MCF 10A (cell line): ENCODE measurements at regions not wholly inside any gene's neighbourhood (a gene's known extent, or its start where the extent isn't known, plus 50 kb on each side); places are given as distances from the start of the nearest gene placed in this dataset.

Experiments
- BruUV-seq: library from RNA; stranded (reverse); fragments of 400-500 nt; replicated peaks from 2 replicates; lab custom pipeline; 2021; lab: Mats Ljungman, UMichigan
- CTCF ChIA-PET: fragments of 300-600 bp; sonication (Branson Sonifier 250); formaldehyde crosslinking; extraction: SDS; loops from one replicate; lab custom pipeline; 2021; ENCODE audit warnings: antibody characterized with exemption, inconsistent platforms; lab: Yijun Ruan, JAX
- POLR2A ChIA-PET: fragments of 300-600, 350-650 bp; sonication (Branson Sonifier 250); formaldehyde crosslinking; extraction: SDS; loops from one replicate; lab custom pipeline; 2020; ENCODE audit warnings: antibody characterized with exemption, inconsistent platforms; lab: Yijun Ruan, JAX
- DNase-seq: peaks from one replicate; pipeline ENCODE4 v3.0.0-alpha.2; 2018; ENCODE audit not compliant: unreplicated experiment
- H3K27ac Mint-ChIP-seq: one replicate; pipeline ENCODE4 v1.8.0; 2022; ENCODE audit warnings: mild to moderate bottlenecking, low read depth, mixed read lengths; ENCODE audit not compliant: unreplicated experiment
- H3K27me3 Mint-ChIP-seq: one replicate; pipeline ENCODE4 v1.8.0; 2022; ENCODE audit warnings: mixed read lengths; ENCODE audit not compliant: insufficient read depth, unreplicated experiment
- H3K36me3 Mint-ChIP-seq: one replicate; pipeline ENCODE4 v1.8.0; 2022; ENCODE audit warnings: mild to moderate bottlenecking, moderate library complexity, mixed read lengths; ENCODE audit not compliant: insufficient read depth, unreplicated experiment
- H3K4me1 Mint-ChIP-seq: one replicate; pipeline ENCODE4 v1.8.0; 2022; ENCODE audit warnings: mixed read lengths; ENCODE audit not compliant: insufficient read depth, unreplicated experiment
- H3K4me3 Mint-ChIP-seq: one replicate; pipeline ENCODE4 v1.8.0; 2022; ENCODE audit warnings: mild to moderate bottlenecking, moderate library complexity, mixed read lengths; ENCODE audit not compliant: unreplicated experiment
- H3K9me3 Mint-ChIP-seq: one replicate; pipeline ENCODE4 v1.8.0; 2022; ENCODE audit warnings: mixed read lengths; ENCODE audit not compliant: unreplicated experiment
- CTCF ChIP-seq: fragments of 200-600 bp; IDR thresholded peaks from one replicate; pipeline ENCODE4 v1.8.0; 2022; ENCODE audit warnings: antibody characterized with exemption, mild to moderate bottlenecking; ENCODE audit not compliant: unreplicated experiment
- intact Hi-C: fragments of 100-400 bp; cut with micrococcal nuclease; formaldehyde crosslinking; loops from 2 replicates; pipeline ENCODE4 v1.14.1; 2022

- no TSS peak for BruUV-seq
- TF ChIP-seq CTCF = no peak
- intact Hi-C loops = no loop called here
- Mint-ChIP-seq H3K4me3 (no peak overlapping the region), H3K27ac (peak overlapping the region; percentile 95), H3K4me1 (peaks cover 29% of the 10 kb centered on the region), H3K27me3 (no peaks in the 10 kb centered on the region), H3K9me3 (no peaks in the 10 kb centered on the region), H3K36me3 (no peaks in the 10 kb centered on the region)
- no peak for DNase-seq
- POLR2A ChIA-PET = interaction anchor here (0.9 to 6.0 kb wide), 17 partner anchors 13 to 119 kb away, joined by 3 to 96 read pairs (median 7); no protein-coding TSS in a partner anchor
- CTCF ChIA-PET = interaction anchor here (0.6 to 2.1 kb wide), 6 partner anchors 10 to 116 kb away, joined by 3 to 11 read pairs (median 4); no protein-coding TSS in a partner anchor
Measured at GRCh38 chr15:83364501-83364900, 80.0 kb upstream of the BNC1 start.

GRCh38 chr15:83365370-83365938 lies 81.0 kb upstream of the BNC1 start:
- H3K4me1 Mint-ChIP-seq = peaks cover 29% of the 10 kb centered on the region
- CTCF ChIA-PET = interaction anchor here (0.7 to 2.1 kb wide), 6 partner anchors 9 to 76 kb away, joined by 3 to 11 read pairs (median 4); no protein-coding TSS in a partner anchor
- intact Hi-C loops = loop anchor here (1.0 kb wide), 1 partner anchor 80 kb away; no protein-coding TSS in a partner anchor

GRCh38 chr15:83372434-83372891 lies 74.7 kb upstream of the SH3GL3 start:
- H3K9me3 Mint-ChIP-seq = no peaks in the 10 kb centered on the region
- no peaks in the 10 kb centered on the region for H3K27me3 Mint-ChIP-seq
- no TSS peak for BruUV-seq
- TF ChIP-seq CTCF = no peak
- no peaks in the 10 kb centered on the region for H3K36me3 Mint-ChIP-seq
- peaks cover 23% of the 10 kb centered on the region for H3K4me1 Mint-ChIP-seq
- peak; percentile 24 for DNase-seq
- no peak overlapping the region for H3K27ac Mint-ChIP-seq
- ChIA-PET CTCF (interaction anchor here (1.0 to 4.2 kb wide), 5 partner anchors 8 to 125 kb away, joined by 3 to 21 read pairs (median 3); no protein-coding TSS in a partner anchor), POLR2A (interaction anchor here (0.6 to 3.3 kb wide), 6 partner anchors 8 to 176 kb away, joined by 4 to 18 read pairs (median 6); no protein-coding TSS in a partner anchor)
- intact Hi-C loops = no loop called here
- H3K4me3 Mint-ChIP-seq = no peak overlapping the region

More at GRCh38 chr15:83365370-83365938, 81.0 kb upstream of the BNC1 start:
- no TSS peak for BruUV-seq
- TF ChIP-seq CTCF = no peak
- DNase-seq = peak; percentile 72
- Mint-ChIP-seq H3K9me3 (no peaks in the 10 kb centered on the region), H3K27me3 (no peaks in the 10 kb centered on the region), H3K36me3 (no peaks in the 10 kb centered on the region), H3K27ac (peak overlapping the region; percentile 95), H3K4me3 (peak overlapping the region; percentile 74)
- POLR2A ChIA-PET = interaction anchor here (0.6 to 6.0 kb wide), 24 partner anchors 8 to 355 kb away, joined by 3 to 96 read pairs (median 5); partner anchors contain the start of gene BNC1

- BruUV-seq = TSS peak; percentile 76
- peak; percentile 83 for DNase-seq
- intact Hi-C loops = loop anchor here (2.0 kb wide), 1 partner anchor 96 kb away; no protein-coding TSS in a partner anchor
- CTCF ChIA-PET = interaction anchor here (0.6 to 4.2 kb wide), 8 partner anchors 10 to 176 kb away, joined by 3 to 114 read pairs (median 4); no protein-coding TSS in a partner anchor
- H3K36me3 Mint-ChIP-seq = no peaks in the 10 kb centered on the region
- H3K27ac Mint-ChIP-seq = peak overlapping the region; percentile 87
- POLR2A ChIA-PET = interaction anchor here (0.7 to 8.7 kb wide), 16 partner anchors 12 to 173 kb away, joined by 3 to 96 read pairs (median 14); partner anchors contain the start of gene BNC1
- H3K27me3 Mint-ChIP-seq = no peaks in the 10 kb centered on the region
- H3K9me3 Mint-ChIP-seq = no peaks in the 10 kb centered on the region
- TF ChIP-seq CTCF = no peak
- H3K4me1 Mint-ChIP-seq = peaks cover 37% of the 10 kb centered on the region
- peak overlapping the region; percentile 61 for H3K4me3 Mint-ChIP-seq
Measured at GRCh38 chr15:83378921-83379578, 68.1 kb upstream of the SH3GL3 start.
